ENCODE measurements at regions not wholly inside any gene's neighbourhood (a gene's known extent, or its start where the extent isn't known, plus 50 kb on each side); places are given as distances from the start of the nearest gene placed in this dataset.

DNA sequence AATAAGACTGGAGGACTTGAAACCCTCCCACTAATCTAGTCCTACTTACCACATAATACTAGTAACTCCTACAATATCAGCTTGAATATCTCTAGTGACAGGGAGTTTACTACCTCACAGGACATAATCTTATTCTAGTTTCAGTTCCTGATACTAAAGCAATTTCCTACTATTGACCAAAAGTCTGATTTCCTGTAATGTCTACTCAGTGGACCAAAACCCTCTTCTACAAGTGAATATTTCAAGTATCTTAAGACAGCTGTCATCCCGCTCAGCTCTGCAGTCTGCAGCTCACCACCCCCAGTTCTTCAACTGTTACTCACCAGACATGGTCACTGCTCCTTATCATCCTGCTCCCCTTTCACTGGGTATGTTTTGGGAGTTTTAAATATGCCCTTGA is 70.8 kb upstream of the TMCC3 start:
- H3K4me1 ChIP-seq (ENCODE audit: insufficient read depth, low read length): no peaks in the 10 kb centered on the region
- no peak for DNase-seq
- TF ChIP-seq, protein P1, sequence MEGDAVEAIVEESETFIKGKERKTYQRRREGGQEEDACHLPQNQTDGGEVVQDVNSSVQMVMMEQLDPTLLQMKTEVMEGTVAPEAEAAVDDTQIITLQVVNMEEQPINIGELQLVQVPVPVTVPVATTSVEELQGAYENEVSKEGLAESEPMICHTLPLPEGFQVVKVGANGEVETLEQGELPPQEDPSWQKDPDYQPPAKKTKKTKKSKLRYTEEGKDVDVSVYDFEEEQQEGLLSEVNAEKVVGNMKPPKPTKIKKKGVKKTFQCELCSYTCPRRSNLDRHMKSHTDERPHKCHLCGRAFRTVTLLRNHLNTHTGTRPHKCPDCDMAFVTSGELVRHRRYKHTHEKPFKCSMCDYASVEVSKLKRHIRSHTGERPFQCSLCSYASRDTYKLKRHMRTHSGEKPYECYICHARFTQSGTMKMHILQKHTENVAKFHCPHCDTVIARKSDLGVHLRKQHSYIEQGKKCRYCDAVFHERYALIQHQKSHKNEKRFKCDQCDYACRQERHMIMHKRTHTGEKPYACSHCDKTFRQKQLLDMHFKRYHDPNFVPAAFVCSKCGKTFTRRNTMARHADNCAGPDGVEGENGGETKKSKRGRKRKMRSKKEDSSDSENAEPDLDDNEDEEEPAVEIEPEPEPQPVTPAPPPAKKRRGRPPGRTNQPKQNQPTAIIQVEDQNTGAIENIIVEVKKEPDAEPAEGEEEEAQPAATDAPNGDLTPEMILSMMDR (IDR thresholded peaks at IDR 0.05; ENCODE audit: borderline replicate concordance, extremely low read depth, low read length, poor library complexity, severe bottlenecking): no peak
- TF ChIP-seq EZH2 (IDR thresholded peaks at IDR 0.05; ENCODE audit: borderline replicate concordance, low read depth, low read length, severe bottlenecking): no peak

DNA sequence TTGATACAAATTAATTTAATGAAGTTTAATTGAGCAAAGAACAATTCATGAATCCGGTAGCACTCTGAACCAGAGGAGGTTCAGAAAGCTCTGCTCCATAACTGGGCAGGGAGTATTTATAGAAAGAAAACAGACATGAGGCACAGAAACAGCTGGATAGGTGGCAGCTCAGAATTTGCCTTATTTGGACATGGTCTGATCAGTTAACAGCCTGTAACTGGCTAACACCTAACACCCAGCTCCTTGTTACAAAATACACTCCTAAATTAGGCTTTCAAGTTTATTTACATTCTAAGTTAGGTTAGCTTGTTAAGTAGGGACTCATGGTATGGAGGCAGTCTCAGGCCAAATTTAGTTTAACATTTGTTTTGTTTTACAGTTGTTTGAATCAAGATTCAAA is 67.8 kb upstream of the TMCC3 start:
- no peak overlapping the region for H3K4me2 ChIP-seq (ENCODE audit: insufficient read depth, low read length)

More for the DNA sequence above, 70.8 kb upstream of the TMCC3 start:
- Histone ChIP-seq H3K27me3 (ENCODE audit: insufficient read depth, low read length, poor library complexity) (no peaks in the 10 kb centered on the region), H3K27ac (ENCODE audit: low read length) (no peak overlapping the region), H2AFZ (ENCODE audit: low read depth, low read length) (no peak overlapping the region), H3K36me3 (ENCODE audit: insufficient read depth, low read length) (no peaks in the 10 kb centered on the region), H3K9me3 (ENCODE audit: insufficient read depth, low read length, severe bottlenecking) (no peaks in the 10 kb centered on the region), H3K4me3 (ENCODE audit: low read depth in 1 of 2, low read length in 2 of 2) (no peak overlapping the region), H3K79me2 (ENCODE audit: insufficient read depth, low read length) (no peaks in the 10 kb centered on the region), H4K20me1 (ENCODE audit: insufficient read depth, low read length) (no peaks in the 10 kb centered on the region), H3K4me2 (ENCODE audit: insufficient read depth, low read length) (no peak overlapping the region), H3K9ac (ENCODE audit: low read depth, low read length) (no peak overlapping the region)
- no peak for ATAC-seq (ENCODE audit: insufficient read depth, low read depth)

DNA sequence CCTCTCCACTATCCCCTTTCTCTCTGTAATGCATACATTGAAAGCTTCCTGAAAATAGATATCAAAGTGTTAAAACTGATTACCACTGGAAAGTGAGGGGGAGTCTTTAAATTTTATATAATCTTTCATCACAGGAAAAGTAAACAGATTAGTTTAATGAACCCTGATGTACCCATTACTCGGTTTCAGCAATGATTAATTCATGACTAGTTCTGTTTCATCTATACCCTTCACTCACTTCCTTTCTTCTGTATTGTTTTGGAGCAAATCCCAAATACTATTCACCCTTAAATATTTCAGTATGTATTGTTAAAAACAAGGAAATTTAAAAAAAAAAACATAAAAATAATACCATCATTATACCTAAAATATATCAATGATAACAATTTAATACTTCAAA is 67.3 kb upstream of the TMCC3 start:
- Histone ChIP-seq H3K9ac (ENCODE audit: low read depth, low read length) (no peak overlapping the region), H2AFZ (ENCODE audit: low read depth, low read length) (no peak overlapping the region), H3K4me3 (ENCODE audit: low read depth in 1 of 2, low read length in 2 of 2) (no peak overlapping the region), H3K27me3 (ENCODE audit: insufficient read depth, low read length, poor library complexity) (no peaks in the 10 kb centered on the region), H3K4me2 (ENCODE audit: insufficient read depth, low read length) (no peak overlapping the region), H3K9me3 (ENCODE audit: insufficient read depth, low read length, severe bottlenecking) (no peaks in the 10 kb centered on the region), H3K79me2 (ENCODE audit: insufficient read depth, low read length) (no peaks in the 10 kb centered on the region), H3K27ac (ENCODE audit: low read length) (no peak overlapping the region), H3K36me3 (ENCODE audit: insufficient read depth, low read length) (no peaks in the 10 kb centered on the region), H4K20me1 (ENCODE audit: insufficient read depth, low read length) (no peaks in the 10 kb centered on the region), H3K4me1 (ENCODE audit: insufficient read depth, low read length) (no peaks in the 10 kb centered on the region)
- ATAC-seq (ENCODE audit: insufficient read depth, low read depth) (no peak), DNase-seq (no peak)
- no peak for TF ChIP-seq EZH2 (IDR thresholded peaks at IDR 0.05; ENCODE audit: borderline replicate concordance, low read depth, low read length, severe bottlenecking)
- TF ChIP-seq, protein P1 (IDR thresholded peaks at IDR 0.05; ENCODE audit: borderline replicate concordance, extremely low read depth, low read length, poor library complexity, severe bottlenecking): no peak

More for the DNA sequence above, 67.8 kb upstream of the TMCC3 start:
- H4K20me1 ChIP-seq (ENCODE audit: insufficient read depth, low read length): no peaks in the 10 kb centered on the region
- H3K27me3 ChIP-seq (ENCODE audit: insufficient read depth, low read length, poor library complexity): no peaks in the 10 kb centered on the region
- H2AFZ ChIP-seq (ENCODE audit: low read depth, low read length): no peak overlapping the region
- no peaks in the 10 kb centered on the region for H3K36me3 ChIP-seq (ENCODE audit: insufficient read depth, low read length)
- no peaks in the 10 kb centered on the region for H3K9me3 ChIP-seq (ENCODE audit: insufficient read depth, low read length, severe bottlenecking)
- H3K4me3 ChIP-seq (ENCODE audit: low read depth in 1 of 2, low read length in 2 of 2): no peak overlapping the region
- TF ChIP-seq EZH2 (IDR thresholded peaks at IDR 0.05; ENCODE audit: borderline replicate concordance, low read depth, low read length, severe bottlenecking): no peak
- TF ChIP-seq, protein P1 (IDR thresholded peaks at IDR 0.05; ENCODE audit: borderline replicate concordance, extremely low read depth, low read length, poor library complexity, severe bottlenecking): no peak
- DNase-seq: no peak
- H3K4me1 ChIP-seq (ENCODE audit: insufficient read depth, low read length): no peaks in the 10 kb centered on the region
- H3K9ac ChIP-seq (ENCODE audit: low read depth, low read length): no peak overlapping the region
- no peaks in the 10 kb centered on the region for H3K79me2 ChIP-seq (ENCODE audit: insufficient read depth, low read length)
- H3K27ac ChIP-seq (ENCODE audit: low read length): no peak overlapping the region
- no peak for ATAC-seq (ENCODE audit: insufficient read depth, low read depth)

DNA sequence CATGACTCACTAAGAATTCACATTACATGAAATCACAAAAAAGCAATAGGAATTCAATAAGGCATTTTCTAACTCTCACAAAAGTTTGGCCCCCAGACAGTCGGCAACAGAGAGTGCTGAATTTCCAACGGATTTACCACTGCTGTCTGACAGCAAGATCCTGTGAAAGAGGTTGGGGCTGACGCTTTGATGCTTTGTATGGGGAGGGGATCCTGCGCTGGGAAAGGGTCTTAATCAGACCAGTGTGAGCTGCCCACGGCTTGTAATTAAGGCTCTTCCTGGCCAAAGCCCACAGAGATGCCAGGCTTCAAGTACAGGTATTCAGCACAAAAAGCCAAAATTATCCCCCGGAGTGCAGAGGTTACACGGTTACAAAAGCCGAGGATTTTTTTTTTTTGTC is 66.8 kb upstream of the TMCC3 start:
- DNase-seq (no peak), ATAC-seq (ENCODE audit: insufficient read depth, low read depth) (no peak)
- no peak overlapping the region for H2AFZ ChIP-seq (ENCODE audit: low read depth, low read length)
- no peak overlapping the region for H3K27ac ChIP-seq (ENCODE audit: low read length)
- no peaks in the 10 kb centered on the region for H3K4me1 ChIP-seq (ENCODE audit: insufficient read depth, low read length)
- H3K9me3 ChIP-seq (ENCODE audit: insufficient read depth, low read length, severe bottlenecking): no peaks in the 10 kb centered on the region
- no peak overlapping the region for H3K9ac ChIP-seq (ENCODE audit: low read depth, low read length)
- no peak overlapping the region for H3K4me3 ChIP-seq (ENCODE audit: low read depth in 1 of 2, low read length in 2 of 2)
- TF ChIP-seq EZH2 (IDR thresholded peaks at IDR 0.05; ENCODE audit: borderline replicate concordance, low read depth, low read length, severe bottlenecking): no peak
- TF ChIP-seq, protein P1 (IDR thresholded peaks at IDR 0.05; ENCODE audit: borderline replicate concordance, extremely low read depth, low read length, poor library complexity, severe bottlenecking): no peak
- no peaks in the 10 kb centered on the region for H4K20me1 ChIP-seq (ENCODE audit: insufficient read depth, low read length)
- H3K4me2 ChIP-seq (ENCODE audit: insufficient read depth, low read length): no peak overlapping the region
- no peaks in the 10 kb centered on the region for H3K79me2 ChIP-seq (ENCODE audit: insufficient read depth, low read length)
- H3K36me3 ChIP-seq (ENCODE audit: insufficient read depth, low read length): no peaks in the 10 kb centered on the region
- no peaks in the 10 kb centered on the region for H3K27me3 ChIP-seq (ENCODE audit: insufficient read depth, low read length, poor library complexity)
